ENCODE measurements at regions not wholly inside any gene's neighbourhood (a gene's known extent, or its start where the extent isn't known, plus 50 kb on each side); places are given as distances from the start of the nearest gene placed in this dataset.

DNA sequence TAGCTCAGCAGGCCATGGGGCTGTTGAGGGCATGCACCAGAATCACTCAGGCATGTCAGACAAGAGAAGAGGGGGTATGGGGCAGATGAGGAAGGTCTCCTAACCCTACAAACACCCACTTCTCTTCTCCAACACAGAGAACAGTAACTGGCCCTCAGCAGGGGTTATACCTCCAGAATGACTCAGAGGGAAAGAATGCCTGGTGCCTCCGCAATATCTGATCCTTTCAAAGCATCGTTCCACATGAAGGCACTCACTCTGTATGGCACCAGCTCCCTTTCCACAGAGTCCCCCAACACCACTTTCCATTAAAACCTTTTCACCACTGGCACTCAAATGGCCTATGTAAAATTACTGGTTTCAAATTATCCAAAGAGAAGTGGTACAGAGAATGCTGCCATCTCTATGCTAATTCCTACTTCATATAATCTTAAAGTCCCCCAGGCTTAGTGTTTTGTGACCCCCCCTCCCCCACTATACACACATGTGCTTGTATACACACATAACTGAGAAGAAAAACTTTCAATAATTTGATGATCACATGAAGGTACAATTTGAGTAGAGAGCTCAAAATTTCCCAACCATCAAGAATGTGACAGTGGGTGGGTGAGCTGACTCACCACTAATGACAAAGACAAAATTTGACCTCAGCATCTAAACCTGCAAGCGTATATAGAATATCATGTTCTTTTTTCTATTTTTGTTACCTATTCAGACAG, 91.5 kb downstream of the SIPA1L2 start:
- H3K36me3 ChIP-seq (ENCODE audit: control insufficient read depth, insufficient read depth, low read length), result no peaks in the 10 kb centered on the region
- TF ChIP-seq, protein P1, sequence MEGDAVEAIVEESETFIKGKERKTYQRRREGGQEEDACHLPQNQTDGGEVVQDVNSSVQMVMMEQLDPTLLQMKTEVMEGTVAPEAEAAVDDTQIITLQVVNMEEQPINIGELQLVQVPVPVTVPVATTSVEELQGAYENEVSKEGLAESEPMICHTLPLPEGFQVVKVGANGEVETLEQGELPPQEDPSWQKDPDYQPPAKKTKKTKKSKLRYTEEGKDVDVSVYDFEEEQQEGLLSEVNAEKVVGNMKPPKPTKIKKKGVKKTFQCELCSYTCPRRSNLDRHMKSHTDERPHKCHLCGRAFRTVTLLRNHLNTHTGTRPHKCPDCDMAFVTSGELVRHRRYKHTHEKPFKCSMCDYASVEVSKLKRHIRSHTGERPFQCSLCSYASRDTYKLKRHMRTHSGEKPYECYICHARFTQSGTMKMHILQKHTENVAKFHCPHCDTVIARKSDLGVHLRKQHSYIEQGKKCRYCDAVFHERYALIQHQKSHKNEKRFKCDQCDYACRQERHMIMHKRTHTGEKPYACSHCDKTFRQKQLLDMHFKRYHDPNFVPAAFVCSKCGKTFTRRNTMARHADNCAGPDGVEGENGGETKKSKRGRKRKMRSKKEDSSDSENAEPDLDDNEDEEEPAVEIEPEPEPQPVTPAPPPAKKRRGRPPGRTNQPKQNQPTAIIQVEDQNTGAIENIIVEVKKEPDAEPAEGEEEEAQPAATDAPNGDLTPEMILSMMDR (IDR thresholded peaks at IDR 0.05; ENCODE audit: insufficient read depth, low read depth, low read length), result no peak
- CTCF ChIA-PET, result no interaction called here
- no peaks in the 10 kb centered on the region for H3K27me3 ChIP-seq (ENCODE audit: control insufficient read depth, insufficient read depth, low read length)
- DNase-seq (ENCODE audit: low read depth), result no peak
- POLR2A ChIA-PET, result no interaction called here
- no peak overlapping the region for H3K4me3 ChIP-seq (ENCODE audit: low read depth, low read length)

DNA sequence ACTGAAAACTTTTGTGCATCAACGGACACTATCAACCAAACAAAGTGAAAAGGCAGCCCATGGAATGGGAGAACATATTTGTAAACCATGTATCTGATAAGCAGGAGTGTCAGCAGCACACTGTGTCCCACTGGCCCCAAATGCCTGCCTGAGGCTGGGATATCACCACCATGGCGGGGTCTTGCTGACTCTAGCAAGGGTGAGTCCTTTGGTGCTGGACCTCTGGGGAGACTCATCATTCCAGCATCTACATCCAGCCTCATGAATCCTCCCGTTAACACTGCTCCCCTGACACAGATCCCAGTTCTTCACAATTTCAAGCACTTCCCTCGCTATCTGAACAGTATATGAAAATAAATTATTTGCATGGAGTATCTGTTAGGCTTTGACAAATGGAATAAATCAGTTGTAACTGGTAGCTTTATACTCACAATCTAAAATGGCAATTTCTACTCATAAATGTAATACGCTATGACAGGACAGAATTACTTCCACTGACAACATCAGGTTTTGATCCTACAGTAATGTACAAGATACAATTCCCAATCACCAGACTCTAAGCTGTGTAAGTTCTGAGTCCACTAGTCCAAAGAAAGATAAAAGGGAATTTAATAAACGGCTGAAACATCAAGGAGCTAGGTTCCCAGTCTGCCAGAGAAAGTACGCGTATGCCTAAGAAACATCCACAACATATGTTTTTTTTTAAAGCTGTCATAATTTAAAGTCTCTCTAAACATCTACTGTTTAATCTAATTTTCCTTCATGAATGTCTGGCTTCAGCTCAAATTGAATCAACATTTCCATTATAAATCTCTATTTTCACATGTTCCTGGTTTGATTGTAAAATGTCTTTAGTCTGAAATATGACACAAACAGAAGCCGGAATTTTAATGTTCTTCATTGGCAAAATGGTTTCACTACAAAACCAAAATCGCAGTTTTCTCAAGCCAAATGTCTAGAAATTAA, 95.1 kb downstream of the SIPA1L2 start:
- Histone ChIP-seq H3K36me3 (ENCODE audit: control insufficient read depth, insufficient read depth, low read length) (no peaks in the 10 kb centered on the region), H3K4me3 (ENCODE audit: low read depth, low read length) (no peak overlapping the region), H3K27me3 (ENCODE audit: control insufficient read depth, insufficient read depth, low read length) (no peaks in the 10 kb centered on the region)
- no peak for DNase-seq (ENCODE audit: low read depth)
- CTCF ChIA-PET, result interaction anchor here (1.0 to 1.4 kb wide), 2 partner anchors 13 to 15 kb away, joined by 3 to 5 read pairs; no protein-coding TSS in a partner anchor
- POLR2A ChIA-PET, result no interaction called here
- TF ChIP-seq, protein P1 (IDR thresholded peaks at IDR 0.05; ENCODE audit: insufficient read depth, low read depth, low read length), result no peak

DNA sequence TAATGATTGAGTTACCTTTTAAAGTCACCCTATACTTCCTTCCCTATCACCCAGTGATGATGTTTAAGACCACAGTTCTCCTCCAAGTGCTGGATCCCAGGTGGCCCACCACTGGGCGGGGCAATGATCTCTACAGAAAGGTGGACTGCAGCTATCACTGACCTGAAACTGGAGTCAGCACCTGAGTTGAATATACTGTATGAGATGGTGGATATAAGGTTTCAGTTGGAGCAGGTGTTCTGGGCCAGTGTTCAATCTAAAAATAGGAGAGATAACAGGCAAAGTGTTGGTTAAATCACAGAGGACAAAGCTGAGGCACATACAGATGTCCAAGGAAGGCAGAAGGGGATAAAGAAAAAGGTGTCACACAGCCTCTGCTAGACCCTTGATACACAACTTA, 96.6 kb downstream of the SIPA1L2 start:
- CTCF ChIA-PET, result interaction anchor here (1.0 kb wide), 1 partner anchor 15 kb away, joined by 5 read pairs; no protein-coding TSS in a partner anchor
- Histone ChIP-seq H3K36me3 (ENCODE audit: control insufficient read depth, insufficient read depth, low read length) (no peaks in the 10 kb centered on the region), H3K27me3 (ENCODE audit: control insufficient read depth, insufficient read depth, low read length) (no peaks in the 10 kb centered on the region), H3K4me3 (ENCODE audit: low read depth, low read length) (no peak overlapping the region)
- POLR2A ChIA-PET, result no interaction called here
- DNase-seq (ENCODE audit: low read depth), result no peak
- TF ChIP-seq, protein P1 (IDR thresholded peaks at IDR 0.05; ENCODE audit: insufficient read depth, low read depth, low read length), result no peak

DNA sequence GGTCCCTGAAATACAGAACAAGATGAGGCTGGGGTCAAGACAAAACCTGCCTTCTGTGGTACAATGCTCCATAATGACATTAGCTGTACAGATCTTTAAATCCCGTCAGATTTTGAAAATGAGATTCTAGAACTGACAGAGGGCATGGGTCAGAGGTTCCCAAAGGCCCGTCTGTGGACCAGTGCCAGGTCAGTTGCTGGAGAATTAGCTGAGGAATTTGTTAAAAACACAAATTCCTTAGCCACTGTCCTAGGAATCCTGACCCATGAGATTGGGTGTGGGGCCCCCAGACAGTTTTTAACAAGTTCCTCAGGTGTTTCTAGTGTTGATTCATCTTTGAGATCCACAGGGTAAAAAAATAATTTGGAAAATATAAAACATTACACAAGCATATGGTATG, 97.0 kb downstream of the SIPA1L2 start:
- ChIA-PET POLR2A (no interaction called here), CTCF (no interaction called here)
- no peak for DNase-seq (ENCODE audit: low read depth)
- TF ChIP-seq, protein P1 (IDR thresholded peaks at IDR 0.05; ENCODE audit: insufficient read depth, low read depth, low read length), result no peak
- Histone ChIP-seq H3K4me3 (ENCODE audit: low read depth, low read length) (no peak overlapping the region), H3K36me3 (ENCODE audit: control insufficient read depth, insufficient read depth, low read length) (no peaks in the 10 kb centered on the region), H3K27me3 (ENCODE audit: control insufficient read depth, insufficient read depth, low read length) (no peaks in the 10 kb centered on the region)

DNA sequence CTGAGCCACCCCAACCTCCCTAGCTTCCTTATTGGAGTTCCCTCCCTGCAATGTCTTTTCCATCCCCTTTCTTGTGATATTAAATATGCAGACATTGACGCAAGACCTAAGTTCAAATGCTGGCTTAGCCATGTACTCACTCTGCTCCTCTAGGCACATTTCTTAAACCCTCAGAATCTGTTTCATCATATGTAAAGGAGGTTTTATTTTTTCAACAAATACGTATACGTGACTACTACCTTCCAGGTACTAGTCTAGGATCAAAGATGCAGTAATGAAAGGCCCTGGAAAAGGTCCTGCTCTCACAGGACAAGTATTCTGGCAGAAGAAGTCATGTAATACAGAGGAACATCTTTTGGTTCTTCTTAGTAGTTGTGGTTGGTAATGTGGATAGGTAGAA, 98.6 kb downstream of the SIPA1L2 start:
- TF ChIP-seq, protein P1 (IDR thresholded peaks at IDR 0.05; ENCODE audit: insufficient read depth, low read depth, low read length), result no peak
- Histone ChIP-seq H3K27me3 (ENCODE audit: control insufficient read depth, insufficient read depth, low read length) (no peaks in the 10 kb centered on the region), H3K4me3 (ENCODE audit: low read depth, low read length) (no peak overlapping the region), H3K36me3 (ENCODE audit: control insufficient read depth, insufficient read depth, low read length) (no peaks in the 10 kb centered on the region)
- DNase-seq (ENCODE audit: low read depth), result no peak
- ChIA-PET POLR2A (no interaction called here), CTCF (no interaction called here)
